ENCODE measurements at regions not wholly inside any gene's neighbourhood (a gene's known extent, or its start where the extent isn't known, plus 50 kb on each side); places are given as distances from the start of the nearest gene placed in this dataset.

- Histone ChIP-seq H3K27ac (no peak overlapping the region), H3K9me3 (no peaks in the 10 kb centered on the region), H3K4me3 (no peak overlapping the region), H3K4me1 (no peaks in the 10 kb centered on the region), H3K4me2 (no peak overlapping the region)
- 15% methylated on average over 13 of the region's 13 CpGs for WGBS (ENCODE audit: missing lambda C conversion rate)
- ChIA-PET POLR2A (no interaction called here), CTCF (no interaction called here)
- FAIRE-seq: no peak
- TF ChIP-seq POLR2A (IDR thresholded peaks at IDR 0.05; ENCODE audit: low read length) (no peak), USF2 (IDR thresholded peaks at IDR 0.05) (no peak), HES2 (IDR thresholded peaks at IDR 0.05) (no peak), GATA3 (IDR thresholded peaks at IDR 0.05; ENCODE audit: borderline replicate concordance) (no peak), ELK1 (IDR thresholded peaks at IDR 0.05; ENCODE audit: low read depth, low read length) (no peak), ZFP36 (IDR thresholded peaks at IDR 0.05; ENCODE audit: borderline replicate concordance, partially characterized antibody) (no peak), KDM1A (IDR thresholded peaks at IDR 0.05; ENCODE audit: low read depth) (no peak)
- TF ChIP-seq, protein P1, sequence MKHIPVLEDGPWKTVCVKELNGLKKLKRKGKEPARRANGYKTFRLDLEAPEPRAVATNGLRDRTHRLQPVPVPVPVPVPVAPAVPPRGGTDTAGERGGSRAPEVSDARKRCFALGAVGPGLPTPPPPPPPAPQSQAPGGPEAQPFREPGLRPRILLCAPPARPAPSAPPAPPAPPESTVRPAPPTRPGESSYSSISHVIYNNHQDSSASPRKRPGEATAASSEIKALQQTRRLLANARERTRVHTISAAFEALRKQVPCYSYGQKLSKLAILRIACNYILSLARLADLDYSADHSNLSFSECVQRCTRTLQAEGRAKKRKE (CRISPR knock-in tag; IDR thresholded peaks at IDR 0.05; ENCODE audit: low read depth): no peak
- ATAC-seq: no peak
- no peak for DNase-seq (ENCODE audit: low read depth in 1 of 2, low spot score in 1 of 2)
Observed at GRCh38 chr5:3300726-3301125, 294.9 kb upstream of the IRX1 start.

DNA sequence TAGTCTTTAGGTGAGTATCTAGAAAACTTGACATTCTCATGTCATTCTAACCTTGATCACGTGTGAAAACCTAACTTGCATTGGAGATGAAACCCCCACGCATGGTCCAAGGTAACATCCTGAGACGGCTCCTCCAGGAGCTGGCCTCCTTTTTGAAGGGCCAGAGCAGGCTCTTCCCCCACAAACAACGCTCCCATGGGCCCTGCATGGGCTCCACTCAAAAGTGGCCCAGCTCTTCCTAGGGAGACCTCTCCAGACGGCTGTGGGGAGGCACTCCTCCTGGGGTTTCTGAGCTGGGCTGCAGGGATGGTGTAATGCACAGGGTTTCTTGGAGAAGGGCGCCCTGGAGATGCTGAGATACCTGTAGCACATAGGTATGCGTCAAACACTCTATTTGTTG is 296.2 kb upstream of the IRX1 start:
- FAIRE-seq: no peak
- TF ChIP-seq FOSB (CRISPR knock-in tag; IDR thresholded peaks at IDR 0.05) (no peak), USF2 (IDR thresholded peaks at IDR 0.05) (no peak), BHLHE40 (IDR thresholded peaks at IDR 0.05; ENCODE audit: low read depth, low read length) (no peak), CEBPB (IDR thresholded peaks at IDR 0.05) (no peak), TFCP2L1 (CRISPR knock-in tag; IDR thresholded peaks at IDR 0.05) (no peak), GATA3 (IDR thresholded peaks at IDR 0.05; ENCODE audit: borderline replicate concordance) (no peak), HDAC2 (IDR thresholded peaks at IDR 0.05) (no peak), PHF8 (IDR thresholded peaks at IDR 0.05; ENCODE audit: borderline replicate concordance, low read depth) (no peak), KDM5A (IDR thresholded peaks at IDR 0.05) (no peak), ESRRA (IDR thresholded peaks at IDR 0.05; ENCODE audit: borderline replicate concordance, low read length) (no peak), JUNB (IDR thresholded peaks at IDR 0.05) (no peak), SMC3 (IDR thresholded peaks at IDR 0.05) (no peak), RCOR1 (IDR thresholded peaks at IDR 0.05; ENCODE audit: low read depth, low read length) (no peak), HOXA7 (CRISPR knock-in tag; IDR thresholded peaks at IDR 0.05) (no peak), CBX8 (IDR thresholded peaks at IDR 0.05) (no peak), MAZ (IDR thresholded peaks at IDR 0.05; ENCODE audit: borderline replicate concordance, low read depth, low read length) (no peak)
- TF ChIP-seq, protein P2, sequence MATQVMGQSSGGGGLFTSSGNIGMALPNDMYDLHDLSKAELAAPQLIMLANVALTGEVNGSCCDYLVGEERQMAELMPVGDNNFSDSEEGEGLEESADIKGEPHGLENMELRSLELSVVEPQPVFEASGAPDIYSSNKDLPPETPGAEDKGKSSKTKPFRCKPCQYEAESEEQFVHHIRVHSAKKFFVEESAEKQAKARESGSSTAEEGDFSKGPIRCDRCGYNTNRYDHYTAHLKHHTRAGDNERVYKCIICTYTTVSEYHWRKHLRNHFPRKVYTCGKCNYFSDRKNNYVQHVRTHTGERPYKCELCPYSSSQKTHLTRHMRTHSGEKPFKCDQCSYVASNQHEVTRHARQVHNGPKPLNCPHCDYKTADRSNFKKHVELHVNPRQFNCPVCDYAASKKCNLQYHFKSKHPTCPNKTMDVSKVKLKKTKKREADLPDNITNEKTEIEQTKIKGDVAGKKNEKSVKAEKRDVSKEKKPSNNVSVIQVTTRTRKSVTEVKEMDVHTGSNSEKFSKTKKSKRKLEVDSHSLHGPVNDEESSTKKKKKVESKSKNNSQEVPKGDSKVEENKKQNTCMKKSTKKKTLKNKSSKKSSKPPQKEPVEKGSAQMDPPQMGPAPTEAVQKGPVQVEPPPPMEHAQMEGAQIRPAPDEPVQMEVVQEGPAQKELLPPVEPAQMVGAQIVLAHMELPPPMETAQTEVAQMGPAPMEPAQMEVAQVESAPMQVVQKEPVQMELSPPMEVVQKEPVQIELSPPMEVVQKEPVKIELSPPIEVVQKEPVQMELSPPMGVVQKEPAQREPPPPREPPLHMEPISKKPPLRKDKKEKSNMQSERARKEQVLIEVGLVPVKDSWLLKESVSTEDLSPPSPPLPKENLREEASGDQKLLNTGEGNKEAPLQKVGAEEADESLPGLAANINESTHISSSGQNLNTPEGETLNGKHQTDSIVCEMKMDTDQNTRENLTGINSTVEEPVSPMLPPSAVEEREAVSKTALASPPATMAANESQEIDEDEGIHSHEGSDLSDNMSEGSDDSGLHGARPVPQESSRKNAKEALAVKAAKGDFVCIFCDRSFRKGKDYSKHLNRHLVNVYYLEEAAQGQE (IDR thresholded peaks at IDR 0.05): no peak
- TF ChIP-seq, protein P1 (CRISPR knock-in tag; IDR thresholded peaks at IDR 0.05; ENCODE audit: low read depth): no peak
- H3K4me2 ChIP-seq: no peak overlapping the region
- no peaks in the 10 kb centered on the region for H3K9me3 ChIP-seq
- WGBS (ENCODE audit: missing lambda C conversion rate): 1% methylated on average over 7 of the region's 7 CpGs
- no peak overlapping the region for H3K27ac ChIP-seq
- ATAC-seq: no peak
- POLR2A ChIA-PET: no interaction called here
- H3K4me3 ChIP-seq: no peak overlapping the region
- no peaks in the 10 kb centered on the region for H3K4me1 ChIP-seq
- DNase-seq (ENCODE audit: low read depth in 1 of 2, low spot score in 1 of 2): no peak
- CTCF ChIA-PET: no interaction called here

All from A549 (cell line).